ENCODE measurements at regions not wholly inside any gene's neighbourhood (a gene's known extent, or its start where the extent isn't known, plus 50 kb on each side); places are given as distances from the start of the nearest gene placed in this dataset.
A peak's percentile ranks its signal among the peaks of the same experiment; 100 is the strongest.
"Not testable (repeated sequence)": the region's sequence is repeated elsewhere in the genome, so short reads cannot be mapped to it uniquely, and the experiment has no call there.

GRCh38 chr13:97723655-97724054 lies 229.8 kb upstream of the IPO5 start:
- DNase-seq (ENCODE audit: low read depth) = no peak

- no peak for DNase-seq (ENCODE audit: low read depth)
Measured at GRCh38 chr13:97724450-97724849, 229.0 kb upstream of the IPO5 start.

DNA sequence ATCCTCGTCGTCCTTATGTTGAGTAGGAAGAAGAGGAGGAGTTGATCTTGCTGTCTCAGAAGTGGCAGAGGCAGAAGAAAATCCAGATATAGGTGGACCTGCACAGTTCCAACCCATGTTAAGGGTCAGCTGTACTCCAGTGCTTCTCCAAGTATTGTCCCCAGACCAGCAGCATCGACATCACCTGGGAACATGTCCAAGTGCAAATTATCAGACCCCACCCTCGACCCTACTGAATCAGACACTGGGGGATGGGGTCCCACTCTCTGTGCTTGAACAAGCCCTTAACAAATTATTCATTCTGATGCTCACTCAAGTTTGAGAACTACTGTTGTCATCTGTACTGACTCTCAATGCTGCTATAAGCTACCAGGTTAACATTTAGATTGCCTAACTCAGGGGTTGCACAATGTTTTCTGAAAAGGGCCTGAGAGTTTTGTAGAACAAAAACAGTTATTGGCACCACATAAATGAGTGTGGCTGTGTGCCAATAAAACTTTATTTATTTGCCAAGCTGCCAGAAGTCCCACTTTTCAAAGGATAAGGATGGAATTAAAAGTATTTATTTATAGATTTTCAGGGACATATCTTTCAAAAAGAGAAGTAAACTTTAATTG lies 226.7 kb upstream of the IPO5 start:
- DNase-seq (ENCODE audit: low read depth) = peak; percentile 54

DNA sequence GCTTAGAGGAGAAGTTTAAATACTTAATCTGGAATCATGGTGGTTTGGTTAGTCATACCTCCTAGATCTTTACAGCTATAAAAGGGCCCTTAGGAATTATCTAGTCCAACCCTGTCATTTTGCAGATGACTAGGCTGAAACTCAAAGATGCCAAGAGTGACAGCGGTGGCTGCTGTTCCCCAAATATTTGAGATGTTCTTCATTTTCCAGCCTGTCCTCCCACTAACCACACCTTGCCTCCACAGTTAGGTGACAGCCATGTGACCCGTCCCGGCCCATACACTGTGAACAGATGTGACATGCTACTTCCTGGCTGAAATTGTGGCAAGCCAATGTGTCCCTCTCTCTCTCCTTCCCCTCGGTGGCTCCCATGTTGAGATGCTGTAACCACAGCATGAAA lies 225.5 kb upstream of the IPO5 start:
- no peak for DNase-seq (ENCODE audit: low read depth)

DNA sequence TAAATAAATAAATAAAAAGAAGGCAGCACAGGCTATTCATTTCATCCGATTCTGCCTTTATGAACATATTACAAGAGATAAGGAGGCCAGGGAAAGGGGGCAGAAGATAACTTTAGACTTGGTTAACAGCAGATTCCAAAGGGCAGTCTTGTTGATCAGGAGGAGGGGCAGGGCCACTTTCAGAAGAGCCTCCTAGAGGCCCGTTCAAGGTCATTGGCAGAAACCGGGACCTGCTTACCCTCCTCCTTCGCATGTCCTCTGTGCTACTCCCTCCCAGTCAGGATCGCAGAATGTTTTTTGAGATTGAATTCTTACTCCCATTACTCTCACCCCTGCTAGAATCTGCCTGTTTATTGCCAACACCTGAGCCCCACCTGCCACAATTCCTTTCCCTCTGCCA lies 217.0 kb upstream of the IPO5 start:
- no peak for DNase-seq (ENCODE audit: low read depth)

- DNase-seq (ENCODE audit: low read depth) = no peak
Measured at GRCh38 chr13:97742084-97742483, 211.4 kb upstream of the IPO5 start.

DNA sequence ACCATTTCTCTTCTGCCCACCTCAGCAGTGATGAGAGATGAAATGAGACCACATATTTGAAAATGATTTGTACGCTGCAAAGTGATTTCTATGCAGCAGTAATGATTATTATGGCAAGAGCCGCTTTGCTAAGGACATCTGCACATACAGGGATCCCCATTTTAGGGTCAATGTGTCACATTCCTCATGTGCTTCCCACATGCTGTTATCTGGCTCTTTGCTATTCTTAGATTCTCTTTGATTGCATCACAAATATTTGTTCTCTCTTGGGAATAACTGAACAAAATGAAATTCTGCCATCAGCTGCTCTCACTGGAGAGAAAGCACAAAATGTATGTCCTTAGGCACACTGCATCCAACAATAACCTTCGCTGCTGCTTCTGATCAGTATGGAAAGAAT lies 209.5 kb upstream of the IPO5 start:
- peak; percentile 60 for DNase-seq (ENCODE audit: low read depth)

- DNase-seq (ENCODE audit: low read depth) = no peak
Measured at GRCh38 chr13:97746649-97747048, 206.8 kb upstream of the IPO5 start.

- DNase-seq (ENCODE audit: low read depth) = no peak
Measured at GRCh38 chr13:97749174-97749573, 204.3 kb upstream of the IPO5 start.

DNA sequence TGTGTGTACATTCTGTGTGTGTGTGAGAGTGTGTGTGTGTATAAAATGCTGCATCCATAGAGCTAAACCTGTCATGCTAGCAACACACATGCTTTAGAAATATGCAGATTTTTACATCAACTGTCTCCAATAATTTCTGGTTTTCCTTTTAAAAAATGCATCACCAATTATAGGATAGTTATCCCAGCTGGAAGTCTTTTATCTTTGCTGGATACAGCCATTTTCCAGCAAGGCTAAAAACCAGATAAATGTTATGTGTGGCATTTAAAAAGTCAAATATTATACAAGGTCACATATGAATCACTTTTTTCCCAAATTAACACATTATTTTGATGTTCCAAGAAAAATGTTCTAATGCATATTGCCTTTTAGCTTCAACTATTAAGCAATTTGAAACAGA lies 202.0 kb upstream of the IPO5 start:
- DNase-seq (ENCODE audit: low read depth) = no peak

DNA sequence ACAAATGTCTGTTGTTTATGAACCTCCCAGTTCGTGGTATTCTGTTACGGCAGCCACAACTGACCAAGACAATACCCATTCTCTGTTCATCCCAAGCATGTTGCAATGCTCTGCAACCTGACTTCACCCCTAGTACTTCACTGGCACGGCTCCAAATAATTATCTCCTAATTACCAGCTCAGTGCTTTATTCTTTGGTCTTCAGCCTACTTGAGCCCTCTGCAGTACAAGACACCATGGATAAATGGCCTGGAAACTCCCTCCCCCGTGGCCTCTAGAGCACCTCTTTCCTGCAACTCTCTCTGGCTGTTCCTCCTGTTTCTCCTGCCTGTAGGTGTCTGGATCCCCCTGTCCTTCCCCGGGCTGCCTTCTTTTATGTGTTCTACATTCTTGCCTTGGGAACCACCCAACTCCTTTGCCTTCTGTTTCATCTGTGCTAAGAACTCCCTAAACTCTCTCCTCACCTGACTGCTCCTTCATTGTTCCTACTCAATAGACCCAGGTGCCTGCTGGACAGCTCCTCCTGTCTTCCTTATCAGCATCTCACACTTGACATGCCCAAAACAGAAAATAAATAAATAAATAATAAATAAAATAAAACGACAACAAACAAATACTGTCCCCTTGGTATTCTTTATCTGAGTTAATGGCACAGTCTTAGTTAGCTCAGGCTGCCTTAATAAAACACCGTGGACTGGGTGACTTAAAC lies 200.4 kb upstream of the IPO5 start:
- no peak for DNase-seq (ENCODE audit: low read depth)

- DNase-seq (ENCODE audit: low read depth) = no peak
Measured at GRCh38 chr13:97753942-97754670, 199.4 kb upstream of the IPO5 start.

DNA sequence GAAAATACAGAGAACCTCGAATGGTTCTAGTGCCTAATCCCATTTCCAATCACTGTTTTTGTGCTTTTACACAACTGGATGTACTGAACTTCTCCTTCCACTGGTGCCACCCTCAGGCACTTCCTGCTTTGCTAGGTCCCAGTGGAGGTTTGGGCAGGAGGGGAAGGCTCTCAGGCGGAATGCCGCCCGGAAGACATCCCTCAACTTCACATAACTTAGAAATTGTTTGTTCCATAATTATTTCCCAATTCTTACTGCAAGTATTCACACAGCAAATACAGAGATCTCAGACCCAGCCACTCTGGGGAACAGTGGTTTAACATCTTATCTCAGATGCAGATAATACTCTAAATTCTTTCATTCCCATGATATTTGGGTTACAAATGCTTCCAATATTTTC lies 195.7 kb upstream of the IPO5 start:
- DNase-seq (ENCODE audit: low read depth) = no peak

GRCh38 chr13:97758317-97758716 lies 195.2 kb upstream of the IPO5 start:
- DNase-seq (ENCODE audit: low read depth) = no peak

DNA sequence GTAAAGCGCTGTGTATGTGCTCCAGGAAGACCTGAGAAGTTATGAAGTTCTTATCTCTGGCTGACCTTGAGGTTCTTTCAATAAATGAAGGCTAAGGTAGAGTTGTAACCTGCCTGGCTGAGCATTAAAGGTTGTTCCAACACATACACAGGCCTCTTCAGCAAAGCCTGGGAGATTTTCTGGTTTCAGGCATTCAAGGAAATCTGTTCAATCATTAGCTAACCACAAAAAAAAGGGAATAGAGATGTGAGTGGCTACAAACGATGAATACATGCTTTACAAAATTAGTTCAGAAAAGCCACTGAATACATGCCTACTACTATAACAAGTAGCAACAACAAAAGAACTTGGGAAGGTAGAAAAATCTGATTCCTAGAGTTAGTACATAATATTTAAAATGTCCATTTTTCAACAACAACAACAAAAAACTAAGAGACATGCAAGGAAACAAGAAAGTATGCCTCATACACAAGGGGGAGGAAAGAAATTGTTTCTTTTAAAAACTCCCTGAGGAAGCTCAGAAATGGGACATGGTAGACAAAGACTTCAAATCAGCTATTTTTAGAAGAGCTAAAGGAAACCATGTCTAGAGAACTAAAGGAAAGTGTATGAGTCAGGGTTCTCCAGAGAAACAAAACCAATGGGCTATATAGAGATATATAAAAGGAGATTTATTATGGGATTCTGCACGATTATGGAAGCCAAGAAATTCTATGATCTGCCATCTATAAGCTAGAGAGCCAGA lies 191.5 kb upstream of the IPO5 start:
- DNase-seq (ENCODE audit: low read depth) = no peak

DNA sequence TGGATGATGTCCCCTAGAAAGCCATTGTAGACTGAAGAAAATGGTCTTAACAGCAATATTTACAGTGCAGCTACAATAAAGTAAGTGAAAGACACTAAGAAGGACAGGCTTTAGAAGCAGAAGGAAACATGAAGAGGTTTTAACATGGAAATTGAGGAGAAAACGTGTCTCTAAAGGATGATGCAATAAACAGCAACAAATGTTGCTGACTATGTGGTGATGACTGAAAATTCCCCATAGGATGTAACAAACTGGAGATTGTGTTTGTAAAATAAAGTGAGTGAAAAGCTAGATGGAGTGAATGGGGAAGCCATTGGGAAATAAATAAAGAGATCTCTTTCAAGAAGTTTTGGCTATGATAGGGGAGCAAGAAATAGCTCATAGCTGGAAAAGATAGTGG lies 186.7 kb upstream of the IPO5 start:
- DNase-seq (ENCODE audit: low read depth) = peak; percentile 32

GRCh38 chr13:97768134-97768533 lies 185.3 kb upstream of the IPO5 start:
- DNase-seq (ENCODE audit: low read depth) = no peak

GRCh38 chr13:97770231-97770630 lies 183.2 kb upstream of the IPO5 start:
- DNase-seq (ENCODE audit: low read depth) = not testable (repeated sequence)

GRCh38 chr13:97772466-97772865 lies 181.0 kb upstream of the IPO5 start:
- DNase-seq (ENCODE audit: low read depth) = not testable (repeated sequence)

DNA sequence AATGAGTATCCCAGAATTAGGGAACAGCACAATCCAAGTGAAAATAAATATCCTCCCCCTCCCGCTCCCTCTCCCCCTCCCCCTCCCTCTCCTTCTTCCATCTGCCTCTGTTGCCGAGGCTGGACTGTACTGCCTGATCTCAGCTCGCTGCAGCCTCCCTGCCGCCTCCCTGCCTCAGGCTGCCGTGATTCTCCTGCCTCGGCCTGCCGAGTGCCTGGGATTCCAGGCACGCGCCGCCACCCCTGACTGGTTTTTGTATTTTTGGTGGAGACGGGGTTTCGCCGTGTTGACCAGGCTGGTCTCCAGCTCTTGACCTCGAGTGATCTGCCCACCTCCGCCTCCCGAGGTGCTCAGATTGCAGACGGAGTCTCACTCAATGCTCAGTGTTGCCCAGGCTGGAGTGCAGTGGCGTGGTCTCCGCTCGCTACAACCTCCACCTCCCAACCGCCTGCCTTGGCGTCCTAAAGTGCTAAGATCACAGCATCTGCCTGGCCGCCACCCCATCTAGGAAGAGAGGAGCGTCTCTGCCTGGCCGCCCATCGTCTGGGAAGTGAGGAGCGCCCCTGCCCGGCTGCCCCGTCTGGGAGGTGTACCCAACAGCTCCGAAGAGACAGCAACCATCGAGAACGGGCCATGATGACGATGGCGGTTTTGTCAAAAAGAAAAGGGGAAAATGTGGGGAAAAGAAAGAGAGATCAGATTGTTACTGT lies 178.9 kb upstream of the IPO5 start:
- not testable (repeated sequence) for DNase-seq (ENCODE audit: low read depth)

DNA sequence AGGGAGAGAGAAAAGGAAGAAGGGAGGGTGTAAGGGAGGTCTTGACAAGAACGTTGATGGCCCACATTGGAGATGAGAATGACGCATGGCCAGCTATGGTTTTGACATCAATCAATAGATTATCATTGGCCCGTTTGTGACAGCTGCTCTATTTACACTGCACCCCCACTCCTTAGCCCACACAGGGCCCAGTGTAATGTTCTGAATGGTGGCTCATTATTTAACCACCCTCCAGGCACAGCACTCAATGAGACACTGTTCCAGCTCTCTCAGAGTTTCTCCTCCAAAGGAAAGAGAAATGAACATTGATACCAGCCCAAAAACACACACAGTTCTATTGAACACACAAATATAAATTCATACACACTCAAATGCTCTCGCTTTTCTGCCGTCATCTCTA lies 173.0 kb upstream of the IPO5 start:
- no peak for DNase-seq (ENCODE audit: low read depth)

DNA sequence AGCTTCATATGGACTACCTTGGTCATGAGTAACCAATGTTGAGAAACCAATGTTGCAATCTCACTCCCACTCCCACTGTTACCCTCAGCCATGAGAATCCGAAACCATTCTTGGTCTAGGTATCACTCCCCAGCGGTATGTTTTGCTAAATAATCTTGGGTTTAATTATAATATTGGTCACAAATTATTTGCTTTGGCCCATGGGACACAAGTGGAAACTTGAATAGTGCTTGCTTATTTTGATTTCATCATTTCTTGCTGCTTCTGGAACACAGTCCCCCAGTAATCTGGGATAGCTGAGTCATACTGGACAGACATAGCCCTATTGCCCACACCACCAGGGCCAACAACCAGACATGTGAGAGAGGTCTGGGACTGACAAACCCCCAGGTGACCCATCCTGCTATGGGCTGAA lies 171.6 kb upstream of the IPO5 start:
- DNase-seq (ENCODE audit: low read depth) = peak; percentile 65
